ENCODE measurements at regions not wholly inside any gene's neighbourhood (a gene's known extent, or its start where the extent isn't known, plus 50 kb on each side); places are given as distances from the start of the nearest gene placed in this dataset.

DNA sequence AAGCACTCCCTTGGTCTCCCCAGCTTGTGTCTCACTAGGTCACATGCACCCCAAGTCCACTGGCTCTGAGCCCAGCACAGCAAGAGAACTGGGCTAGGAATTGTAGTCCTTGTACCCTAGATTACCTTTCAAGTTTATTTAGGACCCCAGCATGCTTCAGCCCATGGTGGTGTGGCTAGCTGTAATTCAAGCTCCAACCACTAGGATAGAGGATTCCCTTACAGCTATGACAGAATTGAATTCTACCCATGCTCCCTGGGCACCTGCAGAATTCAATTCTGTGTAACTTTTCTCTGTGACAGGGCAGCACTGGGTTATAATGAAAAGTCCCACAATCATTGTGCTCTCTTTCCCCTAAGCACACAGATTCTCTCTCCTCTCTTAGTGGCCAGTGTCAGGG lies 253.8 kb upstream of the DMD start:
- no peak for DNase-seq

DNA sequence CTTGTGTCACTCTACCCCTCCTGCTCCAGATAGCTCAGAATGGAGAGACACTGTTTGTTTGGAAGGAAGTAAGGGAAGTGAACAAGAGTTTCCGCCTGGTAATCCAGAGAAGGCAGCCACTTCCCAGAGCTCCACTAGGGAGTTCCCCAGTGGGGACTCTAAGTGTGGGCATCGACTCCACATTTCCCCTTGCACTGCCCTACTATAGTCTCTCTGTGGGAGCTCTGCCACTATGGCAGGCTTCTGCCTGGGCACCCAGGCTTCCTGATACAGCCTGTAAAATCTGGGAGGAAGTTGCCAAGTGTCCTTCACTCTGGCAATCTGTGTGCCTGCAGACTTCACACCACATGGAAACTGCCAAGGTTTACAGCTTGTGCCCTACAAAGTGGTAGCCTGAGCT lies 245.8 kb upstream of the DMD start:
- no peak for DNase-seq

DNA sequence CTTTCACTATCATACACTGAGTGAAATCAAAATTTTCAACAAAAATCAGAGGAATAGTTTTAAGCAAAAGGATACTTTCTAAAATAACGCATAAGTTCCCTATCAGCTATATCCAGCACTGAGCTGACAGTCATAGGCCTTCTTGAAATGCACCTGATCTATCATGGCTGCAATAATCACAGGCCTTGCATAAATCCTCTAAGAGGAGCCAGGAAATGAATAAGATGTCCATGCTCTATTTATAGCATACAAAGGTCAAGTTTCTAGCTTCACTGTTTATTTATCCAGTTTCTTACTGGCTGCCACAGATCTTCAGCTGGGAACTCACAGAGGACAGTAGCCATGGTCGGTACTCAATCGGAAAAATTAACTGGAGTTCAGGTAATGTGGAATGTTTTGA lies 235.9 kb upstream of the DMD start:
- no peak for DNase-seq

DNA sequence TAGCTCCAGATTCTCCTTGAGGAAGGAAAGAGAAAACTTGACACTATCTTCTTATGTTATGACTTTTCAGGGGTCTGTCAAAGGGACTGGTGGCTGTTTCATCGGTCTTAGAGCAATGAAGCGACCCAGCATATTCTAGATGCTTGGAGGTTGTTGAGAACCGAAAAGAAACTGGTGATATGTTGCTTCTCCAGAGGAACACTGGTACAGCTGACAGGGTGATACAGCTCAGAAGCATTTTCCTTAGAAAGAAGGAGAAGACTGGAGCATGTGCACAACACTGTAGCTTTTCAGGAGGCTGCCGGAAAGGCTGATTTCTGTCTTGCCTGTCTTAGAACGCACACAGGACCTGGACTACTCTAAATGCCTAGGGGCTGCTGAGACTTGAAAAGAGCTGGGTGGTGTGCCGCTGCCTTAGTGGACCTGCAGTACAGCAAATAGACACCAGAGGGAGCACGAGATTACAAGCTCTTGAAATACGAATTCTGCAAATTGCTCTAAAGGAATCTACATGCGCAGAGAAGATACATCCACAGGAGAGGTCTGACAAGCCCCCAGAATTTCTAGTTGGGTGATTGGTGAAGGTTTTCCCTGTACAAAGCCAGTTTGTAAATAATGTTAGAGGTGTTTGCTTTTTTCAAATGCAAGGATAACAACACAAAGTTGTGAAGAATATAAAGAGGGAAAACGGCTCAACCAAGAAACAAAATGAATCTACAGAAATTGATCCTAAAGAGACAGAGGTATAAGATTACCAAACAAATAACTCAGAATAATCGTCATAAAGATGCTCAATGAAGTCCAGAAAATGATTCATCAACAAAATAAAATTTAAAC lies 223.1 kb upstream of the DMD start:
- DNase-seq = peak in 1 of 2 donors; percentile 12

DNA sequence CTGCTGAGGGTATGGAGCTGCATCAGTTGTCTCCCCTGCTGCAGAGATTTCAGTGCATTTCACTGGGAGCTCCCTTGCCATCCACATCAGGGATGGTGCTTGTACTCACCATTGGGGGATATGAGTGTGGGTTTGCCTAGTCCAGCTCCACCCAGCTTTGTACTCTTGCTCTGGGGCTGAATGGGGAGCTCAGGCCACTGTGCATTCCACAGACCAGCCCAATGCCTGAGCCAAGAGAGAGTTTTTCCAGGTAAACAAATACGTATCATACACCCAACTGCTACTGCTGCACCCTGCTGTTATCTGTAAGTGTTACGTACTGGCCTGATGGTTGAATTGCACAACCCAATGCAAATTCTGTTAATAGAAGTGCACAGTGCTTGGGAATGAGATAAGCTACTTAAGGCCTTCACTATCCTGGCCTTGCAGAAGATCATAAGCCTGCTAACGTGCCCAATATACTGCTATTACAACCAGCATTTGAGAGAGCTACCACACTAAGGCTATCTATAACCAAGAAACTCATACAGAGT lies 205.0 kb upstream of the DMD start:
- no peak for DNase-seq

DNA sequence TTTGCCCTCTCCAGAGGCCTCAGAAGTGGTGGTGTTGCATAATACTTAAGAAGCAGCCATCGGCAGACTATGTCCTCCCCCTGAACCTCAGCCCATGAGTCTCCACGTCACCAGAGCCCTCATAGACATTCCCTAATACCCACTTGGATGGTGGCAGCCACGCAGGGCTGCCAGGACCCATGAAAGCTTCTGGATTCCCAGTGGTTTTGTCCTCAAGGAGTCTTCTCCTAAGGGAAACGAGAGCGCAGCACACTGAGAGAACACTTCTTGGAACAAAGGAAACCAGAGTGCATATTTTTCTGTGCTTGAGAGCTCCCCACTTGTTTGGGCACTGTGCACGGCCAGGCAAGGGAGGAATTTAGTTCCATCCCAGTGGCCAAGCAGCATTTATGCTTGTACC lies 204.1 kb upstream of the DMD start:
- DNase-seq = no peak

DNA sequence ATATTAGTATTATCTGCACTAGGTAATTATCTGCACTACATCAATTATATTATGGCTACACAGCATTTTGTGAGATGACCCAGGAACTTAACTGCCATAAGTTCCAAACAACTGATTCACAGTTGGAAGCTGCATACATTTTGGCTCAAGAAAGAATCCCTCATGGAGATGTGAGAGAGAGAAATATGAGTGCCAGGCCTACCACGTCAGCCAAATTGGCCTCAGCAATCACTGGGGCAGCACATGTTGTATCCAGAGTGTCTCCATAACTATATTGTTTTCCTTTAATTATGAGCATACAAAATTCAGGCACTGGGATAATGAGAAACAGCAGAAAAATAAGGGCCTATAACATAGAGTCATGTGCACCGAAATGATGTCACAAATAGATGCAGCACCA lies 174.2 kb upstream of the DMD start:
- no peak for DNase-seq

DNA sequence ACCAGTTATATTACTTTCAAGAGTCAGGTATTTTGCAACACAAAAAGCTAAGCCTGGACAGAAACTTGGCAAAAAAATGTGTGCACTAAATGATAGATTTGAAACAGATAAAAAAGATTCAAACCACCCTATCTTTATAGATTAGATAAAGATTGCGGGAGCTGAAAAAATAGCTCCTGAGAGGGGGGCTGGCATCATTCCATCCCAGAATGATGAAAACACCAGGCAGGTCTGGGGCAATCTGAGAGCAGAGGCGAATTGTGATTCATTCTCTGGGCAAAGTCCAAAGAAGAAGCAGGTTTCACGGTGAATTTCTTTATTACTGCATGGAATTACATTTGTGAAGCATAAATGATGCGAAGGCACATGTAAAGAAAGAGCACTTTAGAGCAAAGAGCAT lies 168.5 kb upstream of the DMD start:
- DNase-seq = no peak

DNA sequence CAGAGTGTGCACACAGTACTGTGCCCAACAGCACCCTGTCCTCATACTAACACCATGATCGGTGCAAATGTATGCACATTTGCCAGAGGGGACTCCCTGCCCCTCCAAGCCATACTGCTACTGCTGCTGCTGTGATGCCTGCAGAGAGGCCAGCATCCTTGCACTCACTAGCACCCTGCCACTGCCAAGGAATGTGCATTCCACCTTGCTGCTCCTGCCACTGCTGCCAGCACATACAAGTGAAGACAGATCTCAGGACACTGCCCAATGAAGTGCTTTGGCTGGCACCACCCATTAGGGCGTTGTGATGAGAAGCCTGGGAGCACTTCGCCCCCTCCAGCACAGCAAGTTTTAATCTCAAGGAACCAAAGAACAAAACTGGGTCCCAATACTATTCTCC lies 146.3 kb upstream of the DMD start:
- DNase-seq = no peak

DNA sequence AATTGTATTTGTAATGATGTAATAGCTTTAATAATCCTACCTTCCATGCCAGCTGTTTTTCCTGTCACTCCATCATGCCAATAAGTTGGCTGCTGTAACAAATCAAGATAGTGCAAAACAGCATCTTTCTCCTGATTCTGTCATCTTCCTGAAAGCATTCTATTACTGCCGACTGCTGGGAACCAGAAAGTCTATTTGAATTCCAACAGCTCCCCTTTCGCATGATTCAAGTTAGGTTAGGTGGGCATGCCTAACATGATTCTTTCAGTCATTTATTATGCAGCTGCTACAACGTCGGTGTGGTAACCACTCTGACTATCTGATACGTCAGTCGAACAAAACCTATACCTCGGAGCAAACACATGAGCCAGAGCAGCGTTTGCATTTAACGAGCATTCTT lies 127.9 kb upstream of the DMD start:
- DNase-seq = no peak

DNA sequence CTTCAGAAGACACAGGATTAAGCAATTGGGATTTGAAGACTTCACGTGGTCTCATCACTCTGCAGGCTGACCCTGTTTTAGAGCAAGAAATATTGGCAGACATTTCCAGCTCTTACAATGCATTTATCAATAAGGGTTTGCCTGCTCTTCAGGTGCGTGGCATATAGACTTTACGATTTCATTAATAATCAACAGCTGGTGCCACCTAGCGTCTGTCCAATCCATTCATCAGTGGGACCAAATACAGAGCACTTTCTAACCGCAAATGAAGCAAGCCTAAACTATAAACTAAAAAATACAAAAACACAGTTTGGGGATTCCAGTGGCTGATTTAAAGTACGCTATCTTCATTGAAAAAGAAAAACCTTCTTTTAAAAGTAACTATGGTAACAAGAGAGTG lies 125.4 kb upstream of the DMD start:
- DNase-seq = no peak

DNA sequence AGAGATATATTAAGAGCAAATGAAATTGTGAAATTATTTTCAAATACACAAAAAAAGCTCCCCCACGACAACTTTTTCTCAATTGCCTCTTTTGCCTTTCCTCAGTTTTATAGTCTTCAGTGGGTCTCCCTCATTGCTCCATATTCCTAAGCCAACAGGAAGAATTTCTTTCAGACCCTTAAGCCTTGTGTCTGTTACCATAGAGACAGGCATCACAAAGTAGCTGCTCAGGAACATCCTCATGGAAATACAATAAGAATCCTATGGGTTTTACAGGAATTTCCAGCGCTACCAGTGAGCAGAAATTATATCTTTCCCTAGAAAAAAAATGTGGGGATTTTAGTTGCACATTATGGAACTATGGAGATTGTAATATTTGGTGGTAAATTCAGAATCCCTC lies 121.9 kb upstream of the DMD start:
- DNase-seq = no peak

DNA sequence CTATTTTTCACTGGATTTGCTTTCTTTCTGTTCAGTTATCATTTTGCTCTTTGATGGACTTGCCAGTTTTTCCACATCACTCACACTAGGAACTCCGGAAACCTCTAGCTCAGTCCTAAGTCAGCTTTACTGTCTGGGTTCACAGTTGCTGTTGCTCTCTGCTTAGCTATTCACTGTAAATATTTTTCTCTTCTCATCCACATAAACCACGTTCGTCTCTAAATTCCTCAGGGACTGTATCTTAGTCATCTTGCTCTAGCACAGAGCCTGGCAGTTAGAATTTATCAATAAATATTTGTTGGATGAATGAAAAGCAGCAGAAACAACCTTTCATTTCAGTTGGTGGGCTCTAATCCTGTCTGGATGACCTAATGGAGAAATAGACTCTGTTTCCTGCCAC lies 119.4 kb upstream of the DMD start:
- DNase-seq = no peak

DNA sequence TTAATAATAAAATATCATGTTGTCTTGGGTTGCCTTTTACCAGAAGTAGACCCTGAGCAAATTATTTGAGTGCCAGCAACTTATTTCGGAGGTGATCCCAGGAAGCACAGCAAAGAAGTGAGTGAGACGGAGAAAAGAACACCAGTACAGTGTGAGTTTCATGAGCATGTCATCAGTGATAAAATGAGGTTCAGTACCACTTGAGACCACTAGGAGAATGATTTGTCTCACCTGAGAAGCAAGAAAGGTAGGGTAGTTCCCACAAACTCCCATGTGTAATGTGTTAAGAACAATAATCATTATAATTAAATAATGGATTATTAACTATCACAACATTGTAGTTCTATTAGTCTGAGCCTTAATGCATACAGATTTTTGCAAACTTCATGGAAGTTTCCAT lies 112.8 kb upstream of the DMD start:
- no peak for DNase-seq

DNA sequence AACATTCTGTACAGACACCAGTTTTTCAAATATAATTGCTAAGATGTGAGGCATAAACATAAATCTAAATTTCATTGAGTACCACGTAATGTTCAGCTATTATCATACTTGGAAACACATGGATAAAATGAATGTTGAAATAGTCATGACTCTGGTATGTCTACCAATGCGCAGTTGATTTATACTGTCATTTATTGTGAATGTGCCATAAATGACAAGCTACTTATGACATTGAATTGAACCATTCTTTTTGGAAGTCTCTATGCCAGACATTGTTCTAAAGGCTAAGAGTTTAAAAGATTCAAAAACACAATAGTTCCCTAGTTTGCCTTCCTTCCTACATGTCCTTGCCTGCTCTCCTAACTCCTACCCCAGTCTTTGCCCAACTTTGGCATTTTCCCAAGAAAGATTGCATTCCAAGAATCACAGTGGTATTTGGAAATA lies 96.6 kb upstream of the DMD start:
- no peak for DNase-seq

DNA sequence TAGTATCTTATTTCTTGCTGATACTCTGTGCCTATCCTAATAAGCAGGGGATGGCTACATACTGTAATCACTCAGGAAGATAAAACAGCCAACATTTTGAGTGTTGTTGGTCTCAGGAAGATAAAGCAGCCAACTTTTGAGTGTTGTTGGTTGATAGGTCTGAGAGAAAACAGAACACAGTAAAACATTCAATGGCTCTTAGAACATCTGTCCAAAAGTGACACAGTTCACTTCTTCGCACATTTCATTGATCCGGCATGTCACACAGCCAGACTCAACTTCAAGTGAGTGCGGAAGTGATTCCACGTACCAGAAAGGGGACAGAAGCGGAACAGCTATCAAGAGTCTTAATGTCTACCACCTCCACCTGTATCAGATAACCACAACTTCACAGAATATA lies 87.3 kb upstream of the DMD start:
- no peak for DNase-seq

DNA sequence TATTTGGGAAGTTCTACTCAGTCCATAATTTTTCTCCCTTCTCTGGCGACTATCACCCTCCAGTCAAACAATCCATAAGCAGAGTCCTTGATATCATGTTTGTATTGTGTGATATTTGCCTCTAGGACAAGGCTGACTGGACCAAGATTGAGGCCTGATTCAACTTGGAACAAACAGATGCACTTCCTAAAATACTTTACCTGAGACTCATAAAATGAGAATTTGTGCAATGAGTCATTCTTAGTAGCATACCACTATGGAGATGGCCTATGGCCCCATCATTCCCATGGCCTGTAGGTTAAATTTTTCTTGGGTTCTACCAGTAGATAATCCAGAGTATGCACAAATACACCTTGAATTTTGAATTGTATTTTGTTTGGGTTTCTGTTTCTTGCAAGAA lies 74.2 kb upstream of the DMD start:
- no peak for DNase-seq

DNA sequence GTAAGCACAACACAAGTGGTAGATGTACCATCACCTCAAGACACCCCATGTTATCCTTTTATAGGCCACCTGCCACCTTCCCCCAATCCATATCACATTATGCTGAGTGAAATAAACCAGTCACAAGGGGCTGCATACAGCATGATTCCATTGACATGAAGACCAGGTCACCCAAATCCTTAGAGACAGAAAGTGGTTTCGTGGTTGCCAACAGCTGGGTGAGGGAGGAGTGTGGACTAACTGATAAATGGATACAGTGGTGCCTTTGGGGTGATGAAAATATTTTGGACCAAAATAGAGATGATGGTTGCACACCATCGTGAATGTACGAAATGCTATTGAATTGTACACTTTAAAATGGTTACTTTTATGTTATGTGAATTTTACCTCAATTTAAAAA lies 65.7 kb upstream of the DMD start:
- DNase-seq = no peak

DNA sequence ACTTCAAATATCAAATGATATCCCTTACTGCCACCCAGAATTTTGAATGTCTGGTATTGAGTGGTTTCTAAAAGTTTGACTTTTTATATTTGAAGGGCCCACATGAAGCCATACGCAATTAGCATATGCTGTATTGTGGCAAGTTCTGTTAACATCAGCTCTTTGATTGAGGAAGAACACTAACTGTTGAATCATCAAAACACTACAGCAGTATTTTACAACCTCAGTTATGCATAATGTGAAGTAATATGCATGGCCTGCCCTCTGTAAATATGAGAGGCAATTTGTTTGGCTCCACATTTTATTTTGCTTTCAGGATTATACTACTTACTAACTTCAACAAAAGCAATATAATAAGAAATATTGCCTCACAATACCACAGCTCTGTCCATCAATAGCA lies 62.2 kb upstream of the DMD start:
- DNase-seq = no peak

DNA sequence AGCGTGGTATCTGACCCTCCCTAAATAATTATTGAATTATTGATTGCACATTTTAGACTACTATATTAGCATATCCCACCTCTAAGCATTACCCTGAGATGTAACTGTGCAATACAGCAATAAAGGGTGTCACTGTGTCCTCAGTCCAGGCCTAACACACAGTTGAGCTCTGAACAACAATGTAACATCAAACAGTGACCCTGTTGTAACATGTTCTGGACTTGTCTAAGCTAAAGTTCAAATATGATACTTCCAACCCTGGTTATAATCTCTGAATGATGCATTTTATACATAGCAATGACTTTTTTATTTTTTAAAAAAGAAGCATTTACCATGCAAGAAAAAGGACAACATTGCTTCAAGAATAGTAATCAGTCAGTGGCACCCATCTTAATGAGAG lies 61.6 kb upstream of the DMD start:
- DNase-seq = no peak
